ENCODE measurements at regions not wholly inside any gene's neighbourhood (a gene's known extent, or its start where the extent isn't known, plus 50 kb on each side); places are given as distances from the start of the nearest gene placed in this dataset.

DNA sequence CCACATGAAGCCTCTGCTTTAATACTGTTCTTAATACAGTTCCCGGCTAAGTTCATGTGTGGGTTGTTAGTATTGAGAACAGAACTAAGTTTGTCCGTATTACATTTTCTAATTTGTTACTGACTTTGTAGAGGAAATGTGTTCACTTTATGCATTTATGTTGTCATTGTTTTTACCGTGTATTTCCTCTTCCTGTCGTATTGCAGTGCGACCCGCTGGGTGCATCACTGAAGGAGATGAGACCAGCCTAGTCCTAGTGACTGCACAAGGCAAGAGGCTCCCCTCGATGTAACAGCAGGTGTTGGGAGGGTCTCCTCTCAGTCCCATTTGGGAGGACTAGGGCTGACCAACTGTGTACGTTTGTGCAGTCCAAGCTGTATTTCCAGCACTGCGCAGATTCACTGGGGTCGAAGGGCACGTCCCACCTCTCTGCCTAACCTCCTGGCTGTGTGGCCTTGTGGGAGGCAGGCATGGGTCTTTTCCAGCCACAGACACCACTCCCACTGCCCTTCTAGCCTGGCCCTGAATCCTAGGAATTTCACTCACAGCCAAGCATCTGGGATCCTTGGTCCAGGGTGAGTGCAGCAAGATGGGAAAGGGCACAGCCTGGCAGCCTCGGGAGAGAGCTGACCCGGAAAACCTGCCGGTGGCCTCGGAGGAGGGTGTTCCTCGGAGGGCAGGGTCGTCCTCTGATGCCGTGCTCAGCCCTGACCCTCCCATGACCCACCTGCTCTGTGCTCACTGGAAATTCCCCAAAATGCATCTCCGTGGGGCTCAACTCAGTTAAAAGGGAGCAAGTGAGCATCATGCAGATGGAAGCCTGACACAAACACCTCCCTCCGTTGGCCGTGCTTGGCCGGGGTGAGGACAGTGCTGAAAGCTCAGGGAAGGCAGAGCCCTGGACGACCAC, 63.9 kb upstream of the FAM20C start:
- no peak overlapping the region for H3K4me3 ChIP-seq (ENCODE audit: low read depth, low read length)
- DNase-seq (ENCODE audit: low read depth): no peak
- no peaks in the 10 kb centered on the region for H3K36me3 ChIP-seq (ENCODE audit: control insufficient read depth, insufficient read depth, low read length)
- H3K27me3 ChIP-seq (ENCODE audit: control insufficient read depth, insufficient read depth, low read length): no peaks in the 10 kb centered on the region
- TF ChIP-seq, protein P1, sequence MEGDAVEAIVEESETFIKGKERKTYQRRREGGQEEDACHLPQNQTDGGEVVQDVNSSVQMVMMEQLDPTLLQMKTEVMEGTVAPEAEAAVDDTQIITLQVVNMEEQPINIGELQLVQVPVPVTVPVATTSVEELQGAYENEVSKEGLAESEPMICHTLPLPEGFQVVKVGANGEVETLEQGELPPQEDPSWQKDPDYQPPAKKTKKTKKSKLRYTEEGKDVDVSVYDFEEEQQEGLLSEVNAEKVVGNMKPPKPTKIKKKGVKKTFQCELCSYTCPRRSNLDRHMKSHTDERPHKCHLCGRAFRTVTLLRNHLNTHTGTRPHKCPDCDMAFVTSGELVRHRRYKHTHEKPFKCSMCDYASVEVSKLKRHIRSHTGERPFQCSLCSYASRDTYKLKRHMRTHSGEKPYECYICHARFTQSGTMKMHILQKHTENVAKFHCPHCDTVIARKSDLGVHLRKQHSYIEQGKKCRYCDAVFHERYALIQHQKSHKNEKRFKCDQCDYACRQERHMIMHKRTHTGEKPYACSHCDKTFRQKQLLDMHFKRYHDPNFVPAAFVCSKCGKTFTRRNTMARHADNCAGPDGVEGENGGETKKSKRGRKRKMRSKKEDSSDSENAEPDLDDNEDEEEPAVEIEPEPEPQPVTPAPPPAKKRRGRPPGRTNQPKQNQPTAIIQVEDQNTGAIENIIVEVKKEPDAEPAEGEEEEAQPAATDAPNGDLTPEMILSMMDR (IDR thresholded peaks at IDR 0.05; ENCODE audit: insufficient read depth, low read length, poor library complexity, severe bottlenecking): no peak

DNA sequence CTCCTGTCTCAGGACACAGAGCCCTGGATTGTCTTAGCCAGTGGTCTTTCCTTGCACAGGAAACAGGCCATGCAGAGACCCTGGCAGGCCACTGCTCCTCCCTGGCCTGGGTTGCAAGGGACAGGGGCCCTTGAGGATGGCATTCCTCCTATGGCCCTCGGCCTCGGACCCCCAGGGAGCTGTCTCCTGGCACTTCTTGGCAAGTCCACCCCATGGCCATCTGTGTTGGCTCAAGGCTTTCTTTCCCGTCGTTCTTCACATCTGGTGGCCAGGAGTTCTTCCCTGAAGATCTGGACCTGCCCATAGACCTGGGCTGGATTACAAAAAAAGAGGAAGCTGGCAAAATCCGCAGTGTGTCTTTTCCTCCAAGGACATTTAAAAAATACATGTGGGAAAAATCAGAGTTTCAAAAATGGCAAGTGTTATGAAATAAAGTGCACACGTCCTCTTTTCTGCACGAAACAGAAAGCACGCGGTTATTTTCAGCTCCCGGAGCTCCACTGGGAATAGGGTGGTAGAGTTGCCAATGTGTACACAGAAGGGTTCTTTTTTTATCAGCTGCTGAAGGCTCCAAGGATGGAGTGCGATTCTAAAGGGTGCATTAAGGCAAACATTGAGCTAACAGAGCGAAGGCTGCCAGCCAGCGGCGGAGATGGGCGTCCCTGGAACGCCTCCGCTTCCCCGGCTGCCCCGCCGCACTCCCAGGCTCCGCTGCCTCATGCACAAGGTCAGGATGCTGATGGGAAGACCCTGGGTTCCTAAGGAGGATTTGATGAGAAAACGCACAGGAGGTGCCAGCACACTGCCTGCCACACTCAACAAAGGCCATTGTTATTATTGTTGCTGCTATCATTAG, 62.8 kb upstream of the FAM20C start:
- TF ChIP-seq, protein P1 (IDR thresholded peaks at IDR 0.05; ENCODE audit: insufficient read depth, low read length, poor library complexity, severe bottlenecking): no peak
- no peak for DNase-seq (ENCODE audit: low read depth)
- Histone ChIP-seq H3K27me3 (ENCODE audit: control insufficient read depth, insufficient read depth, low read length) (no peaks in the 10 kb centered on the region), H3K4me3 (ENCODE audit: low read depth, low read length) (no peak overlapping the region), H3K36me3 (ENCODE audit: control insufficient read depth, insufficient read depth, low read length) (no peaks in the 10 kb centered on the region)

DNA sequence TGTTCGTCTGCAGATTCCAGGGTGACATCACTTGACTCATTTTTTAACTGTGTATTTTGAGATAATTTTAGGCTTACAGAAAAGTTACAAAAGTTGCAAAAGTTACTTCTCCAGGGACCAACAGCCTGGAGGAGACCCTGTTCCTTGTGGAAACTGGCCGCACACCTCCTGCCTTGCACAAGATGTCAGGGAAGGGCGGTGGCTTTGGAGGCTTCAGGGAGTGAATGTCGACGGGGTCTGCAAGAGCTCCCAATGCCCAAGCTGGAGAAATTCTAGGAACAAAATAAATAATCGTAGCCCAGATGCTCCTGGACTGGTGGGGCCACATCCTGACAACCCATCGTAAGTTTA, 62.2 kb upstream of the FAM20C start:
- H3K27me3 ChIP-seq (ENCODE audit: control insufficient read depth, insufficient read depth, low read length): no peaks in the 10 kb centered on the region
- TF ChIP-seq, protein P1 (IDR thresholded peaks at IDR 0.05; ENCODE audit: insufficient read depth, low read length, poor library complexity, severe bottlenecking): no peak
- DNase-seq (ENCODE audit: low read depth): no peak

DNA sequence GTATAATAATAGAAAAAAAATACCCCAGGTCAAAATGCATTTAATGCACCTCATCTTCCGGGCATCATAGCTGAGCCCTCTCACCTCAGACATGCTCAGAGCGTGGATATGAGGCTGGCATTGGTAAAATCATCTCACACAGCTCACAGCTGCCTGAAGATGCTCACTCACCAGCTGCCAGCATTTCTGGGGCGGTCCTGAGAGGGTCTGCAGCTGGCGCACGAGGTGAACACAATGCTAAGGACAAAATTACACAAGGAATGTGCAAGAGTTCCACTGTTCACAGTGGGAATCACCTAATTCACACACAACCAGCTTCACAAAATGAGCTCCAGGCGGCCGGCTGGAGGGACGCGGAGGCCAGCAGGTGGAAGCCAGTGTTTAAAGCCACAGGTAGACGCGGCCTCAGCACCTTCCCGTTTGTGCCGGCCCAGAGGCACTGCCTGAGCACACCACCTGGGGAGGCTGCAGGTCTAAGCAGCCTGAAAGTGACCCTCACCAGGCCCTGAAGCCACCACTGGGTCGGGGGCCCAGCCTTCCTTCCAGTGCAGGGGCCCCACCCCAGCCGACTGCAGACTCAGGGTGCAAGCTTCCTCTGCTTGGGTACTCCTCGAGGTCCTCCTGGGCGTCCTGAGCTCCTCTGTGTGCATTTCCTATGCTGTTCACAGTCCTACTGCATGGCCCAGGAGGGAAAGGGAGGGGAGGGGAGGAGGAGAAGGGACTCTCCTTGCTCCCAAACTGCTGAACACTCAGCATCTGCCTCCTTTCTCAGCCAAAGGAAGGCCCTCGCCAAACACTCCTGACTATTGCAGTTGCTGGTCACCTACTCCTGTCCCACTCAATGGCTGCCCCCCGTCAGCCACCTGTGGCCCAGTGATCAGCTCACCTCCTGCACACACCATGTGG, 61.2 kb upstream of the FAM20C start:
- Histone ChIP-seq H3K36me3 (ENCODE audit: control insufficient read depth, insufficient read depth, low read length) (no peaks in the 10 kb centered on the region), H3K4me3 (ENCODE audit: low read depth, low read length) (no peak overlapping the region), H3K27me3 (ENCODE audit: control insufficient read depth, insufficient read depth, low read length) (no peaks in the 10 kb centered on the region)
- TF ChIP-seq, protein P1 (IDR thresholded peaks at IDR 0.05; ENCODE audit: insufficient read depth, low read length, poor library complexity, severe bottlenecking): no peak
- no peak for DNase-seq (ENCODE audit: low read depth)

More for the DNA sequence above, 62.2 kb upstream of the FAM20C start:
- no peaks in the 10 kb centered on the region for H3K36me3 ChIP-seq (ENCODE audit: control insufficient read depth, insufficient read depth, low read length)
- H3K4me3 ChIP-seq (ENCODE audit: low read depth, low read length): no peak overlapping the region

DNA sequence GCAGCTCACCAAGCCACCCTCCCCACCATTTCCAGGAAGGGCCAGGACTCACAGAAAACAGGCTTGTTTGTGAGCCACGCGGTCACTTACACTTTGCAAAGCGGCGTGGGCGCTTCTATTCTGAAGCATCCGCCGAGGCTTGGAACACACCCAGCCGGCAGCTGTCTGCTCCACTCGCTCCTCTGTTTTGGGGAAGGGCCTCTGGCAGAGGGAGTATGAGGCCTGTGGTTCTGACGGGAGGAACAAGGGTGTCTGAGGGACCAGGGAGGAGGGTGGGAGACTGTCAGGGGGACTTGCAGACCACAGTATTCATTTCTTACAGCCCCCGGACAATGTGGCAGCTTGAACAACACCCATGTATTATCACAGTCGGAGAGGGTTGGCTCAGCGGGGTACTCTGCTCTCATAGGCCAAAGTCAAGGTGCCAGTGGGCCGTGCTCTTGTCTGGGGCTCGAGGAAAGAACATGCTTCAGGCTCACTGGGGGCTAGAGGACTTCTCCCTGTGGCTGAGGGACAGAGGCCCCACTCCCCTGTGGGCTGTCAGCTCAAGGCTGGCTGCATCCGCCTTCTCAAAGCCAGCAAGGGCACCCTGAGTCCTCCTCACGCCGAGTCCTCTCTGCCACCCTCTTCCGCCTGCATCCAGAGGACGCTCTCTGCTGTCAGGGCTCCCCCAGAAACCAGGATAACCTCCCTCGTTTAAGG, 60.4 kb upstream of the FAM20C start:
- Histone ChIP-seq H3K36me3 (ENCODE audit: control insufficient read depth, insufficient read depth, low read length) (no peaks in the 10 kb centered on the region), H3K27me3 (ENCODE audit: control insufficient read depth, insufficient read depth, low read length) (no peaks in the 10 kb centered on the region), H3K4me3 (ENCODE audit: low read depth, low read length) (no peak overlapping the region)
- no peak for DNase-seq (ENCODE audit: low read depth)
- TF ChIP-seq, protein P1 (IDR thresholded peaks at IDR 0.05; ENCODE audit: insufficient read depth, low read length, poor library complexity, severe bottlenecking): no peak

Measured in kidney epithelial cell (primary cell).